Smooth muscle cell (in vitro differentiated cells): ENCODE measurements at regions not wholly inside any gene's neighbourhood (a gene's known extent, or its start where the extent isn't known, plus 50 kb on each side); places are given as distances from the start of the nearest gene placed in this dataset.

ENCODE experiments used
- DNase-seq: peaks from one replicate; lab custom pipeline; 2025; ENCODE audit not compliant: unreplicated experiment; lab: John Stamatoyannopoulos, UW
- H2AFZ ChIP-seq: fragments of 200-600 bp; sonication (generic); 2 replicates; pipeline ENCODE4 v1.6.0; 2016; ENCODE audit warnings: antibody characterized with exemption, low read depth, mild to moderate bottlenecking
- H3F3A ChIP-seq: fragments of 200-600 bp; sonication (generic); 2 replicates; pipeline ENCODE4 v1.6.0; 2017; ENCODE audit warnings: antibody characterized with exemption, low read depth
- H3K27ac ChIP-seq: fragments of 200-600 bp; sonication (generic); 2 replicates; pipeline ENCODE4 v1.5.1; 2016; ENCODE audit warnings: low read depth, mild to moderate bottlenecking
- H3K27me3 ChIP-seq: fragments of 200-600 bp; sonication (generic); 2 replicates; pipeline ENCODE4 v1.6.1; 2016; ENCODE audit warnings: low read depth, mild to moderate bottlenecking
- H3K36me3 ChIP-seq: fragments of 200-600 bp; sonication (generic); 2 replicates; pipeline ENCODE4 v1.5.1; 2016; ENCODE audit warnings: low read depth
- H3K4me1 ChIP-seq: fragments of 200-600 bp; sonication (generic); 2 replicates; pipeline ENCODE4 v1.5.1; 2016; ENCODE audit warnings: low read depth
- H3K4me2 ChIP-seq: fragments of 200-600 bp; sonication (generic); 2 replicates; pipeline ENCODE4 v1.6.0; 2016; ENCODE audit warnings: mild to moderate bottlenecking
- H3K4me3 ChIP-seq: fragments of 200-600 bp; sonication (generic); 2 replicates; pipeline ENCODE4 v1.5.1; 2016; ENCODE audit warnings: mild to moderate bottlenecking
- H3K79me2 ChIP-seq: fragments of 200-600 bp; sonication (generic); 2 replicates; pipeline ENCODE4 v1.6.0; 2016; ENCODE audit warnings: low read depth, mild to moderate bottlenecking
- H3K9ac ChIP-seq: fragments of 200-600 bp; sonication (generic); 2 replicates; pipeline ENCODE4 v1.6.0; 2016; ENCODE audit warnings: low read depth
- H3K9me3 ChIP-seq: fragments of 200-600 bp; sonication (generic); replicated peaks from 2 replicates; pipeline ENCODE4 v1.5.1; 2016; ENCODE audit warnings: low read depth
- H4K20me1 ChIP-seq: fragments of 200-600 bp; sonication (generic); 2 replicates; pipeline ENCODE4 v1.6.0; 2016; ENCODE audit warnings: low read depth
- CTCF ChIP-seq: fragments of 200-600 bp; sonication (generic); IDR thresholded peaks from 2 replicates; pipeline ENCODE4 v1.5.1; 2017; ENCODE audit warnings: borderline replicate concordance, mild to moderate bottlenecking, antibody characterized with exemption; ENCODE audit not compliant: insufficient read depth, poor library complexity, severe bottlenecking
- WGBS: methylation state at CpG from one replicate; pipeline ENCODE4 v1.1.7; 2016; ENCODE audit warnings: low lambda C conversion rate; 5-methylcytosine and 5-hydroxymethylcytosine counted together

GRCh38 chr1:245055752-245056151 lies 99.0 kb upstream of the KIF26B start:
- no peak for TF ChIP-seq CTCF
- H3K4me1 ChIP-seq = peaks cover 13% of the 10 kb centered on the region
- H4K20me1 ChIP-seq = no peaks in the 10 kb centered on the region
- H2AFZ ChIP-seq = no peak overlapping the region
- no peak overlapping the region for H3K4me3 ChIP-seq
- WGBS = 61% methylated on average over 4 of the region's 4 CpGs
- no peak overlapping the region for H3K4me2 ChIP-seq
- no peaks in the 10 kb centered on the region for H3K9me3 ChIP-seq
- H3F3A ChIP-seq = peaks cover 3% of the 10 kb centered on the region
- no peak for DNase-seq
- H3K79me2 ChIP-seq = no peaks in the 10 kb centered on the region
- H3K36me3 ChIP-seq = no peaks in the 10 kb centered on the region
- H3K9ac ChIP-seq = no peak overlapping the region
- no peak overlapping the region for H3K27ac ChIP-seq
- H3K27me3 ChIP-seq = no peaks in the 10 kb centered on the region

GRCh38 chr1:245054507-245055270 lies 100.1 kb upstream of the KIF26B start:
- no peak for TF ChIP-seq CTCF
- Histone ChIP-seq H3K4me3 (no peak overlapping the region), H3K9me3 (no peaks in the 10 kb centered on the region), H3K79me2 (no peaks in the 10 kb centered on the region), H3K27me3 (no peaks in the 10 kb centered on the region), H3K4me2 (no peak overlapping the region), H3K4me1 (peaks cover 7% of the 10 kb centered on the region), H3K36me3 (no peaks in the 10 kb centered on the region), H2AFZ (no peak overlapping the region), H3F3A (no peaks in the 10 kb centered on the region), H3K27ac (no peak overlapping the region), H3K9ac (no peak overlapping the region), H4K20me1 (no peaks in the 10 kb centered on the region)
- no peak for DNase-seq
- WGBS = 98% methylated on average over 11 of the region's 11 CpGs

- H4K20me1 ChIP-seq = no peaks in the 10 kb centered on the region
- no peak overlapping the region for H3K27ac ChIP-seq
- no peak for TF ChIP-seq CTCF
- no peaks in the 10 kb centered on the region for H3K9me3 ChIP-seq
- no peak overlapping the region for H3K9ac ChIP-seq
- DNase-seq = no peak
- peaks cover 7% of the 10 kb centered on the region for H3K4me1 ChIP-seq
- 94% methylated on average over 7 of the region's 7 CpGs for WGBS
- H3K79me2 ChIP-seq = no peaks in the 10 kb centered on the region
- no peaks in the 10 kb centered on the region for H3F3A ChIP-seq
- H3K36me3 ChIP-seq = no peaks in the 10 kb centered on the region
- H3K4me3 ChIP-seq = no peak overlapping the region
- no peak overlapping the region for H3K4me2 ChIP-seq
- H3K27me3 ChIP-seq = no peaks in the 10 kb centered on the region
- H2AFZ ChIP-seq = no peak overlapping the region
Observed at GRCh38 chr1:245054105-245054504, 100.7 kb upstream of the KIF26B start.

GRCh38 chr1:245052258-245052657 lies 102.5 kb upstream of the KIF26B start:
- no peaks in the 10 kb centered on the region for H3K36me3 ChIP-seq
- no peak overlapping the region for H3K4me3 ChIP-seq
- no peaks in the 10 kb centered on the region for H3K9me3 ChIP-seq

More at GRCh38 chr1:245052258-245052657, 102.5 kb upstream of the KIF26B start:
- no peak overlapping the region for H3K9ac ChIP-seq
- TF ChIP-seq CTCF = no peak
- DNase-seq = no peak
- peaks cover 7% of the 10 kb centered on the region for H3K4me1 ChIP-seq
- H3K27me3 ChIP-seq = no peaks in the 10 kb centered on the region
- no peaks in the 10 kb centered on the region for H3K79me2 ChIP-seq
- H4K20me1 ChIP-seq = no peaks in the 10 kb centered on the region
- H3K27ac ChIP-seq = no peak overlapping the region
- H2AFZ ChIP-seq = no peak overlapping the region
- 98% methylated on average over 10 of the region's 10 CpGs for WGBS
- H3F3A ChIP-seq = no peaks in the 10 kb centered on the region
- H3K4me2 ChIP-seq = no peak overlapping the region
